ENCODE measurements at regions not wholly inside any gene's neighbourhood (a gene's known extent, or its start where the extent isn't known, plus 50 kb on each side); places are given as distances from the start of the nearest gene placed in this dataset.
A peak's percentile ranks its signal among the peaks of the same experiment; 100 is the strongest.

DNA sequence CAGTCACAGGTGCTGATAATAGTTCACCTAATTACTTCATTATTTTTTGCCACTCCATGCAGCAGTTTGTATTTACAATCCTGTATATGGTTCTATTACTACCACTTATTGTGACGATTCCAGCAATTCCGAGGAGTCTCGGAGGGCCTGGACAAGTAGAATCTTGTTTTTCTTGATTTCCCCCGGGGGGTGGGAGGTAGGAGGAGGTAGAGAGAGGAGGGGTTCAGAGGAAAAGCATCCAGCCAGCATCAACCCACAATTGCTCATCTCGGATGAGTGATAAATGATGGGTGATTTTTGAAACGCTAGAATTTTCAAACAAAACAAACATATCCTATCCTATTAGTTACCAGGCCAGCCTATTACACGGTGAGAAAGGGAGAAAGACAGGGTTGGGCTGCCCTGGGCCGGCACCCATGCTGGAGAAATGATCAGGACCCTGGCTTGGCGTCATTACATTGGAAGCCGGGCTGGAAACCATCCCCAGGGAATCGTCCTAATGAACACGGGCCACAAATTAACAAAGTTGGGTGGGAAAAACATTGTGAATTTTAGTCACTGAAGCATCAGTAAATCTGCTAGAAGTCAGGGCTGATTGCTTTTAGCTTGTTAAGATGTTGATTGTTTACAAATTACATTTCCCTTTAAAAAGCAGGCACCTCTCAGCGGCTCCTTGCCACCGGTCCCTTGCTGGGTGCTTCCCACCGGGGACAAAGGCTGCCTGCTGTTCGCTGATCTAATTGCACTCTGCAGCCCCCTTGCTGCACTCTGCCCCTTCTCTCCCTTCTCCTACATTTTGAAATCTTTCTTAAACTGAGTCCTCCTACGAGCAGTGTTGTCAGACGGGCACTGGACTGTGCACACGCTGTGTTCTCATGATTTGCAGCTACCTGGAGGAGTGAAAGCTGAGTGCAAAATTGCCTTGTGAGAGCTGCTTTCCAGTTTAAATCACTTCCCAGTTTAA, 95.5 kb downstream of the FAM204A start:
- DNase-seq: no peak

DNA sequence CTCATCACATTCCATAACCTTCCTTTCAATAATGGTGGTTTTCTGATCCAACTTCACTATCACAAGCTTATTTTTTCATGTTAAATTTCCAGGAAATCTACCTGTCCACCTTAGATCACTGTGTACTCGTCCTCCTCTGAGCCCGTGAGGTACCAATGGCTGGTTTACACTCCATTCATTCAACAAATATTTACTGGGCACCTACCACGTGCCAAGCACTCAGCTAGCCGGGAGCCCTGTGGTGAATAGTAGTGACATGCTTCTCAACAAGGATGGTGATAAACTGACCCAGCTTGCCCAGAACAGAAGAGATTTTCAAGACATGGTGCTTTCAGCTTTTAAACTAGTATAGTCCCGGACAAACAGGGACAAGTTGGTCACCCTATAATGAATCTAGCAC, 98.2 kb downstream of the FAM204A start:
- DNase-seq: no peak

DNA sequence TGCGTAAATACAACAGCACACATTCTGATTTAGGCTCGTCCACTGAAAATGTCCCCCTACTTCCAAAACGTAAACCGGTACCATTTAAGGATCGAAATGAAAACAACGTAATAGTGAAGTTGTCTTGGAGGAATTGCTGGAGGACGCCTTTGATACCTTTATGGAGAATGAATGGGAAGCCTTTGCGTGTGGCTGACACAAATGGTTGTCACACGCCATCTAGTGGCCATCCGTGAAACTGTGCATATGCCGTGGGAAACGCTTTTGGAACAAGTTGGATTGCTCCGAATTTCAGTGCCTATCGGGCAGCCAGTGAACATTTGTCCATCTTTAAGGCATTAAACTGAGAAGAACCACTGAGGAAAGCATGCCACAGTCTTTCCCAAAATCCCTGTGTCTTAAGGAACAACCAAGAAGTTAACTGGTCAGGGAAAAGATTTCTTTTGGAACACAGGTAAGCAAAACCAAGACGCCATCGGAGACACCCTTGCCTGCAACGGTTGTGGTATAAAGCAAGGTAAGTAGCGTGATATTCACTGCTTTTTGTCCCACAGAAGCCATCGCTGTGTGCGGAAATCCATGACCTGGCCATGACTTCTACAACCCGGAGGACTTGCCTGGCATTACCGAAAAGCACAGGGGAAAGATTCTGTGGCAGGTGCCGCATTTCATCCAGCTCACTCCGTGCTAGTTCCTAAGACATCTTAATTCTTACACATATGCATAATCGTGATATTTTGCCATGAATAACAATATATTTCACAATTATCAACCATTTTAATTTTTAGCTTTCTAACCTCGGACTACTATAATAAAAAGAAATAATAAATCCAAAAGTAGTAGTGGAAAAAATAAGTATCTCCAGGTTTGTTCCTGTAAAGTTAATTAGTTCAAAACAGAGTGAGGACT, 100.6 kb downstream of the FAM204A start:
- DNase-seq: peak in 1 of 2 experiments; percentile 22

DNA sequence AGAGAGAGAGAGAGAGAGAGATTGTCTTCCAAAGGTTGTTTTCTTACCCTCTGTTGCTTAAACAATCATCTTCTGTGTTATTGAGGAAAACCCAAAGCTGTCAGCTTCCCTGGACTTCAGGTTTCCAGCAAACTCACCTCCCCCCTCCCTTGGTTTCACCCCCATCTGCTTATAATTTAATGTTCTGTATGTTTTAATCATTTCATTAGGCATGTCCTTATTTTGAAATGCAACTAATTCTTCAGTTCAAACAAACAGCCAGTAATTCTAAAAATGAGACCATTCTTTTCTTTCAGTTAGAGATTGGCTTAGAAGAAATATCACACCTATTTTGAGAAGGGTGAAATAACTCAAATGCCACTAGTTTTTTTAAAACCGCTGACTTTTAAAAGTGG, 102.9 kb downstream of the FAM204A start:
- no peak for DNase-seq

DNA sequence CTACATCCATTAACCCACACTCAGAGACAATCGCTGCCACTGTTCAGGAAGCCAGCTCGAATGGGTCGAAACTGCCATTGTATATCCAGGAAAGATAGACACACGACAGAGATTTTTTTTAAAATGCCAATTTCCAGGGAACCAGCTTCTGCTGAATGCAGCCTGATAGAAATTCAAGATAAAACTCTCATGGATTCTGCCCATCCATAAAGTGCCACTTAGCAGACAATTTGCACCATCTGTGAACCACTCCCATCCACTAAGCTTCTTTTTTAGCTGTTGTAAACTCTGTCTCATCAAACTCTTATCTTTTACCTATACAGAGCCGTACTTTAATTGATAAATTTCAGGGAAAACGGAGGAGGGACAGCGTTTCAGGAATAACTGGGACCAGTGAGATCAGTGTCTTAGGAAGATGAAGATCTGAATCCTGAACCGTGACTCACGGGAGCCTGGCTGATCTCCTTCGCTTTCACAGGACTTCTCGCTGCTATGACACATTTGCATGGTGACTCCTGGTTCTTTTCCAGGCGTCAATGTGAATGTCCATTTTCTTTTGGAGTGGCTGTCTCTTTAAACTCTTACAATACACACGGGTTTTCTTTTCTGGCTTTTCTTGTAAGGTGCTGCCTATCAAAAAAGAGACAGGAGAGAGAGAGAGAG, 103.4 kb downstream of the FAM204A start:
- DNase-seq: no peak

DNA sequence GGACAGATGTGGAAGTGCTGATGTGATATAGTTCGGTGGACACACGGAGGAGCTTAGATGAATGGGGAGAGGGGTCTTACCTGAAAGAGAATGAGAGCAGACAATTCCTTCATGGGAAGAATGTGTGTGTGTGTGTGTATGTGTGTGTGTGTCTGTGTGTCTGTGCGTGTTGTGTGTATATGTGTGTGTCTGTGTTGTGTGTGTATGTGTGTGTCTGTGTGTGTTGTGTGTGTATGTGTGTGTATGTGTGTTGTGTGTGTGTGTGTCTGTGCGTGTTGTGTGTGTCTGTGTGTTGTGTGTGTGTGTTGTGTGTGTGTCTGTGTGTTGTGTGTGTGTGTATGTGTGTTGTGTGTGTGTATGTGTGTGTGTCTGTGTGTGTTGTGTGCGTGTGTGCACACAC, 104.2 kb downstream of the FAM204A start:
- DNase-seq: no peak

DNA sequence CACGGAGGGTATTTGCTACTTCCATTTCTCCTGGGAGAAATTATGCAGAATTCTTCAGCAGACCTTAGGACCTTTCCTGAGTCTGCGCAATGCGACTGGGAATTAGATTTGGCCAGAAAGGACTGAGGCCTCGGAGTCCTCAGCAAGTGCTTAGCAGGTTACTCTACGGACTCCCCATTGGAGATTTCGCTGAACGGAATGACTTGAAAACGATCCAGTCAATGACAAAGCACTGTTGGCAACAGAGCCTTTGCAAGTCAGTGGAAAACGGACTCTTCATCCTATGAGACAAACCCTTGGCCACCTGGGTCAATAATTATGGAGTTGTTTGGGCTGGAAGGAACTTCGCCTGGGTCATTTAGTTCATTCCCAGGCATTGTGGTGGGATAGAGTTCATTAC, 107.4 kb downstream of the FAM204A start:
- DNase-seq: no peak

DNA sequence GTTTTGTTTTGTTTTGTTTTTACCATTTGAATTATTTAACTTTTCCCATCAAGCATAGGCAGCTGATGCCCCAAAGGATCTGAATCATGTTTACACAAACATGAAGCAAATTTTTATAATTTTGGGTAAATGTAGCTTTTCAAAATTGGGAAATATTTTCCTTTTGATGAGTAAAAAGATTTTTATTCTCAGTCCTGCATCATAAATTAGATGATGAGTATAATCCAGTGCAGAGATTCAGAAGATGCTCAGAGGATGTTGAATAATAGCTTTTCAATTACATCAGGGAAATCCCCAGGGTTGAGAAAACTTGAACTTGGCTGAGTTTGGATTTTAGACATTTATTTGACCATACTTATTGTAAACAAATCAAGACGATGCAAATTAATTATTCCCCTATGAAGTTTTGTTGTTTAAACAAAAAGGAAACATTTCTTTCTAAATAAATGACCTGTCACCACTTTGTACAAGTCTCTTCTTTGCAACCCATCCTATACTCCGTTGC, 121.7 kb downstream of the FAM204A start:
- DNase-seq: no peak

DNA sequence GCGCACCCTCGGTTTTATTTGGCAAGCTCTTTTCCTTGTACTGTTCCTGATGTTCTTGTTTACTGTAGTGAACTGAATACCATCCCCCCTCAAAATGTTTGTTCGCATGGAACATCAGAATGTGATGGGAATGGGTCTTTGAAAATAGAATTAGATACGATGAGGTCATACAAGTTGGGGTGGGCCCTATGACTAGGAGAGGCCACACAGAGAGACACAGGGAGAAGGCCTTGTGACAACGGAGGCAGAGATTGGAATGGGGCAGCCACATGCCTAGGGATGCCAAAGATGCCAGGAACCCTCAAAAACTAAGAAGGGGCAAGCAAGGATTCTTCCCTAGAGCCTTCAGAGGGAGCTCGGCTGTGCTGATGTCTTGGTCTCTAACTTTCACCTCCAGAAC, 123.6 kb downstream of the FAM204A start:
- DNase-seq: no peak

DNA sequence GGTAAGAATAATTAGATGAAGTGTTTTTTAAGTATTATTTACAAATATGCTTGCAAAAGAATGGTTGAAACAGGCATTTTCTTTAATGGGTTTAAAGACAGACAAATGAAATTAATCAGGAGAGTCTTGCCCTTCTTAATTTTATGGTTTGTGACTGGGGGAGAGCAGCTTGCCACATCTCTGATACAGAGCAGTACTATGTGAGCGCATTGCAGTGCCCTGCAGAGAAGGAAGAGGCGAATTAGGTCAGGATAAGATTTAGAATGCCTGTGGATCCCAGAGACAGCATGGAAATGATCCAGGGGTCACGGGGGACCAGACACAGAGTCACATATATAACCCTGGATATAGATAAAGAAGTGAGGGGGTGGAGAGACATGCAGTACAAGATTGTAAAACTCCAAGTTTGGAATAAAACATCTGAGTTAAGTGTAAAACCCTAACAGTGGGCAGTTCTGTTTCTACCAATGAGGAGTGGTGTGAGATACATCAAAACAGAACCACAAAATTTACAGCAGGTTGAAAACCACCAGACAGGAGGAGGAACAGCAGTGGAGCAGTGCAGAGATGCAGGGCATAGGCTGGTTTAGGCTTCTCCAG, 125.5 kb downstream of the FAM204A start:
- DNase-seq: no peak

DNA sequence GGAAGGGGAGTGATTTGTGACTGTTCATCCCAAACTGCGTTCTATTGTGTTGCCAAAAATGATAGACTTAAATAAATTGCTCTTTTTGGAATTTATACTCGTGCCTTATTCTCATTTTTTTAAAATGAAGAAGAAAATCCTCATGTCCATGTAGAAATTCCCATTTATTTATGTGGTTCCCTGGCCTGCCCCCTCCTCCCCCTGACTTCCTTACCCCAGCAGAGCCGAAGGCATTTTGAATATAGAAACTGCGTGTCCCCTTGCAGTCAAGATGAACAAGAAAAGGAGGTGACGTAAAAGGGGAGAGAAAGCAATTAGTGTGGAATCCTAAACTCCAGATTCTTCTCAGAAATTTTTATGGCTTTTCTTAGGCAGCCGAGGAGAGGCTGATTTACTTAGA, 126.1 kb downstream of the FAM204A start:
- no peak for DNase-seq

DNA sequence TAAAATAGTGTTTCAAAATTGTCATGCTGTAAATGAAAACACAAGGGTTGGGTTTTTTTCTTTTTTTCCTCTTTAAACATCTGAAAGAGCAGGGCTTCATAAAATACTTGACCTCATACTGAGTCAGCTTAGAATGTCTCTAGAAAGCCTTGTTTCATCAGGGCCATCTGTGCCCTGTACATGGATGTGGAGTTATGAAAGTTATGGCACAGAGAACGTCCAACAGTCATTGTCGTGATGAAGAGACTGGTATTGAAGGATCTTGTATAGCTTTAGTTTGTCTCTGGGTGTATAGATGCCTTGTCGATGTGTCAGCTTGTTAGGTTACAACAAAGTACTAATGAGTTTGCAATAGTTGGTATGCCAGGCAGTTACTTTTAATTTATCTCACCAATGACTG, 127.3 kb downstream of the FAM204A start:
- DNase-seq: no peak

DNA sequence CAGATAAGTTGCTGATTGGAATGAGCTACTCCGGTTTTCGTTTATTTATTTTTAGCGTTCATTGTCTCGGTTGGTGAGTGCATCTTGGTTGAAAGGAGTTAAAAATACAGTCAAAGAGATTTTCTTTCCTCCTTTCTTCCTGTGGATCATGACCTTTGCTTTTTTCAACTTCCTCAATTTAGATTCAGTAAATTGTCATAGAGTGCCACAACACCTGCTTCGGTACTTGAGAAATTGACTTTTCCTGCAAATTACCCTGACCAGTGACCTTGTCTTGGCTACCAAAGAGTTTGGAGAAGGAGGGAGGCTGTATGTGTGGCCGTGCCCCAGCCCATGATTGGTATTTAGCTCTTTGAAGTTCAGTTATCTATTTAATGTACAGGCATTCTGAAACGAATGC, 128.7 kb downstream of the FAM204A start:
- DNase-seq: no peak

DNA sequence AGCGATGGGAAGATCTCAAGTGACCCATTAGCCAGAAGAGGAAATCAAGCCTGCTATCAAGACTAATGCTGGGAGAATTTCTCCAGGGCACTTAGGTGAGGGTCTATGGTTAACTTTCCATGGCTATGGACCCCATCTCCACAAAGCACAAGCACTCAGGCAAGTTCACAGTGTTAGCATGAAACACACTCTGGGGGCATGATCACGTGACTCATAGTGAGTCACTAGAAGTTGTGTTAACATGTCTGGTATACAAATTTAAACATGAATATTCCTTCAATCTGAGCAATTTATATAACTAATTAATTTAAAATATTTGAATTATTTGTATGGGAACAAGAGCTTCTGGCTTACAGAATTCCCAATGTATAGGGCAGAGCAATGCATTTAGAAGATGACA, 131.8 kb downstream of the FAM204A start:
- DNase-seq: no peak

DNA sequence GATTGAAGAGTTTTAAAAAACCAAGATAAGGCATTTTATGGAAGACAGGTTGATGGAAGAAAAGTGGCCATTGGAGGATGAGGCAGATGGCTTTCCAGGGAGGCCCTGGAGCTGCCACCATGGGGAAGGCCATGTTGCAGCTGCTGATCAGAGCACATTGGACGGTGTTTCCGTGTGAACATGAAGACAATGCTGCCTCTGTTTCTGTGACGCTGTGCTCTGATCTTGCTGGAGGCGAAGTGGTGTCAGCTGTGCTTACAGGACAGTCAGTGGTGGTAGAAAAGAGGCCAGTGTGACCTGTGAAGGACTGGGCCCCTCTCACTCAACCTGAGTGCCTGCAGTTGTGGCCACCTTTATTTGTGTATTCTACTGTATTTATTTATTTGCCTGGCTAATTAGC, 132.9 kb downstream of the FAM204A start:
- no peak for DNase-seq

DNA sequence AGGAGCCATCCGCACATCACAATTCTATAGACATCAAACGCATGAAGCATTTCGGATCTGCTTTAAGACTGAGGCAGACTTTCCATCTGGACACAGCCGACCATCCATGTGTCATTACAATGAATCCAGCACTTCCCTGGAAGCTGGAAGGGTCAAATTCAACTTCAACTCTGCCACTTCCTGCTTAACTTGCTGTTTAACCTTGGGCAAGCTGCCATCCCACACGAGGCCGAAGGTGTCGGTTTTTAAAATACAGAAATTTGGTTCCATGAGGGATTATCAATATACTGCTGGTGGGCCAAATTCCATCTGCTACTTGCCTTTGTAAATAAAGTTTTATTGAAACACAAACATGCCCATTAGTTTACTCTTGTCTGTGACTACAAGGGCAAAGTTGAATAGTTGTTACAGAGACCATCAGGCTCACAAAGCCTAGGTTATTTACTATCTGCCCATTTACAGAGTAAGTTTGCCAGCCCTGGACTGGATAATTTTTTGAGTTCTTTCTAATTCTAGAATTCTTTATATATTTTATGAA, 134.6 kb downstream of the FAM204A start:
- no peak for DNase-seq

DNA sequence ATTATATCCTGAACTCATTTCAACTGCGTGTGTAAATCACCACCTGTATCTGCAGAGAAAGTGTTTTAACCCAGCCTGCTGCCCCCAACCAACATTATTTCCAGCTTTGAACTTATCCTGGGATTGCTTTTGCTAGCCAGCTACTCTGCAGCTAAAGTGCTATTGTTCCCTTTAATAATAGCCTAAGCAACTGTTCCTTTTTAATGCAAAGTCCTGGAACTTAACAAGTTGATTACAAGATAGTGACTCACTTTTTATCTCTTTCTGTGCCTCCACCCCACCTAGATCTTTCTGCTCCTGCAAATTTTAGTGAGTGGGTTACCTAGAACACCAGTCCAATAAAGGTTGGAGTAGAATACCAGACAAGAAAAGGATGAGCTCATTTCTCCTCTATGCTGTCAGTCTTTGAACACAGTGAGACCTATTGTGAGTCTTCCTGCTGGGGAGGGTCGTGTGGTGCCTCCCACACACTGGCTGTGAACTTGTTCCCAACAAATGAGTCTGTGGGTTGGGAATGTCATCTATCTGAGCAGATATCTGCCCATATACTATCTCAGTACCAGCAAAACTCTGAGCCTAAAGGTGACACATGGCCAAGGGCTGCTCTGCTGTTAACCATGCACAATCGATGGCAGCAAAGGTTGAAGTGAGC, 137.7 kb downstream of the FAM204A start:
- no peak for DNase-seq

DNA sequence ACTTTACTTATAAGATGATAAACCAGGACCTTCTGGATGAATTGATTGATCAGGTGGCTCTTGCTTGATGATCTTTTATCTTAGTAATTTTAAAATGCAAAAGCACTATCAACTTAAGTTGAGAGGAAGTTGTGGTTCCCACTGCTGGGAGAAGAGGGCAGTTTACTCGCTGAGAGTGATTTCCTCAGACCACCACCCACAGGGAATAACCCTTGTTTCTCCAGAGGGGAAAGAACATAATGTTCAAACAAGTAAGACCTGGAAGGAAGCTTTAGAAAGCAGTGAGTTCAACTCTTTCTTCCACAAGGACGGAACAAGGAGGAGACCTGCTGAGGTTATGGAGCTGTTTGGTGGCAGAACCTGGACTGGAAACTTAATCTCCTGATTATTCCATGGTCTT, 138.7 kb downstream of the FAM204A start:
- no peak for DNase-seq

DNA sequence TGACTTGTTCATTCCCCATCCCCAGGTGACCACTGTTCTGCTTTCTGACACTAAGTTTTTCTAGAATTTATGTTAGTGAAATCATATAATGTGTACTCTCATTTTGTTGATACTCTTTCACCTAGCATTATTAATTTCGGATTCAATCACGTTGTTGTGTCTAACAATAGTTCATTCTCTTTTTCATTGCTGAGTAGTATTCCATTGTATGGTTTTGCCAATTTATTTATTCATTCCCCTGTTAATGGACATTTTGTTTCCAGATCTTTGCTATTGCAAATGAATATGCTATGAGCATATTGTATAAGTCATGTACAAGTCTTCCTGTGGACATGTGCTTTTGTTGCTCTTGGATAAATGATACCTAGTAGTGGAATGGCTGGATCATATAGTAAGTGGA, 146.4 kb downstream of the FAM204A start:
- DNase-seq: no peak

DNA sequence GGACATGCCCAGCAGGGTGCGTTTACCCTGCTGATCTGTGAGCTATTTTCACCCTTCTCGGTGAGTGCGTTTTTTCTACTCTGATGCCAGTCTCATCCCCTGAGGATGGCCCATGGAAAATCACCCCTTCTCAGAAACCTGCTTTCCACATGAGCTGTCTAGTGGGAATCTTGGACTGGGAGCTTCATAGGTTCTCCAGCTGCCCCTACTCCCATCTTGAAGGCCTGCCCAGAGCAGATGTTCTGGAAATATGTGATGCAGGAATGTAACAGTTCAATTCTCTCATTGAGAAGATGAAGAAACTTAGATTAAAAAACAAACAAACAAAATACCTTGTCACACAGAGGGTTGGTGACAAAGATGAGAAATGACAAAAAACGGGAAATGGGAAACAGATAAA, 146.9 kb upstream of the RAB11FIP2 start:
- no peak for DNase-seq

DNA sequence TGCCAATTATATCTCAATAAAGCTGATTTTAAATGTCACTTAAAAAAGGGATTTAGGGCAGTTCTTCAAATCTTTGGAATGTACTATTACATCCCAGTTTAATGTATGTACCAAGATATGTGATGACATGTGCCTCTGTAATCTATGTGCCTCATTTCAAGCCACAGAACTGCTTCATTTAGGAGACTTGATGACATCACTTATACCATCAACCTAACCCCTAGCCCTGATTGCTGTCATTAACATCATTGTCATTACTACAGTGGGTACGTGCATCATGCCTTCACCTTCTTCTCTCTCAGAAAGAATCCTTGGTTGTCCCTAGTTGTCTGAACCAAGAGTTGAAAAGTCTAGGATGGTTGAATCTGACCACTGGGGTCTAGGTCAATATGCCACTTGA, 134.3 kb upstream of the RAB11FIP2 start:
- DNase-seq: no peak

DNA sequence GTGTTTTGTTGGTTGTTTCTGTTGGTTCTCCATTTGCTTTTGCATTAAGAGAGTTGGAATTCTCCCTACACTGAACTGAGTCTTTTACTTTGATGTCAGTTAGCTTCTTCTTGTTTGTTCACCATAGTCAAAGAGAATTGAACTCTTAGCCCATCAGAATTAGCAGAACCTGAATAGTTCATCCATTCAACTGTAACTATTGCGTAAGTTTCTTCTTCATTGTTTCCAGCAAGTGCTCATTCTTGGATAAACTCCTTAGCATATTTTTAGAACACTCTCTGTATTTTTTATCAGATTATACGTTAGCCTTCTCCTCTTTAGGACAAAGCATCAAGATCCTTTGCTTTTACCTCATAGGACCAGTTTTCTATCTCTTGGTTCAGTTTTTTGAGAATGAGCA, 128.4 kb upstream of the RAB11FIP2 start:
- no peak for DNase-seq

All from cerebellar nuclear complex (tissue), 1 donor.